ENCODE measurements at regions not wholly inside any gene's neighbourhood (a gene's known extent, or its start where the extent isn't known, plus 50 kb on each side); places are given as distances from the start of the nearest gene placed in this dataset.

DNA sequence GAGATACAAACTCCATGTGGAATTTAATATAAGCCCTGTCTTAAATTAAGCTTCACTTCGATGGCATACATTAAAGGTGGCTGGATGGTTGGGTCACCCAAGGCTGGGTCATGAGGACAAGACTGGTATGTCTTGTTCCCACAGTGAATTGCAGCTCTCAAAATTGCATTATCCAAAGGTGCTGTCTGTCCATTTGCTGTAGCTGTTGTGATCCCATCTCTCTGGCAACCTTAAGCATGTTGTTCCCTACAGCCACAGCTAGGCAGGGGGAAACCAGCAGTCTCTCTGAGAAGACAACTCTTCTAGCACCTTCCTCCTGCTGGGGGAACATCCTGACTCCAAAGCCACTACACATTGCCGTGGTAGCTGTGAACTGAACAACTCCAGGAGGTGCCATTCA is 187.0 kb downstream of the NUAK1 start:
- no peak for DNase-seq
- intact Hi-C loops (cut with micrococcal nuclease): no loop called here
- ATAC-seq (ENCODE audit: low read depth): no peak
- CTCF ChIA-PET: no interaction called here
- TF ChIP-seq, protein P1, sequence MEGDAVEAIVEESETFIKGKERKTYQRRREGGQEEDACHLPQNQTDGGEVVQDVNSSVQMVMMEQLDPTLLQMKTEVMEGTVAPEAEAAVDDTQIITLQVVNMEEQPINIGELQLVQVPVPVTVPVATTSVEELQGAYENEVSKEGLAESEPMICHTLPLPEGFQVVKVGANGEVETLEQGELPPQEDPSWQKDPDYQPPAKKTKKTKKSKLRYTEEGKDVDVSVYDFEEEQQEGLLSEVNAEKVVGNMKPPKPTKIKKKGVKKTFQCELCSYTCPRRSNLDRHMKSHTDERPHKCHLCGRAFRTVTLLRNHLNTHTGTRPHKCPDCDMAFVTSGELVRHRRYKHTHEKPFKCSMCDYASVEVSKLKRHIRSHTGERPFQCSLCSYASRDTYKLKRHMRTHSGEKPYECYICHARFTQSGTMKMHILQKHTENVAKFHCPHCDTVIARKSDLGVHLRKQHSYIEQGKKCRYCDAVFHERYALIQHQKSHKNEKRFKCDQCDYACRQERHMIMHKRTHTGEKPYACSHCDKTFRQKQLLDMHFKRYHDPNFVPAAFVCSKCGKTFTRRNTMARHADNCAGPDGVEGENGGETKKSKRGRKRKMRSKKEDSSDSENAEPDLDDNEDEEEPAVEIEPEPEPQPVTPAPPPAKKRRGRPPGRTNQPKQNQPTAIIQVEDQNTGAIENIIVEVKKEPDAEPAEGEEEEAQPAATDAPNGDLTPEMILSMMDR (IDR thresholded peaks at IDR 0.05): no peak
- Mint-ChIP-seq H3K9me3 (peaks cover 2% of the 10 kb centered on the region), H3K4me3 (no peak overlapping the region), H3K27me3 (no peaks in the 10 kb centered on the region), H3K4me1 (no peaks in the 10 kb centered on the region), H3K36me3 (ENCODE audit: low read depth) (no peaks in the 10 kb centered on the region), H3K27ac (no peak overlapping the region)
- POLR2A ChIA-PET: no interaction called here

DNA sequence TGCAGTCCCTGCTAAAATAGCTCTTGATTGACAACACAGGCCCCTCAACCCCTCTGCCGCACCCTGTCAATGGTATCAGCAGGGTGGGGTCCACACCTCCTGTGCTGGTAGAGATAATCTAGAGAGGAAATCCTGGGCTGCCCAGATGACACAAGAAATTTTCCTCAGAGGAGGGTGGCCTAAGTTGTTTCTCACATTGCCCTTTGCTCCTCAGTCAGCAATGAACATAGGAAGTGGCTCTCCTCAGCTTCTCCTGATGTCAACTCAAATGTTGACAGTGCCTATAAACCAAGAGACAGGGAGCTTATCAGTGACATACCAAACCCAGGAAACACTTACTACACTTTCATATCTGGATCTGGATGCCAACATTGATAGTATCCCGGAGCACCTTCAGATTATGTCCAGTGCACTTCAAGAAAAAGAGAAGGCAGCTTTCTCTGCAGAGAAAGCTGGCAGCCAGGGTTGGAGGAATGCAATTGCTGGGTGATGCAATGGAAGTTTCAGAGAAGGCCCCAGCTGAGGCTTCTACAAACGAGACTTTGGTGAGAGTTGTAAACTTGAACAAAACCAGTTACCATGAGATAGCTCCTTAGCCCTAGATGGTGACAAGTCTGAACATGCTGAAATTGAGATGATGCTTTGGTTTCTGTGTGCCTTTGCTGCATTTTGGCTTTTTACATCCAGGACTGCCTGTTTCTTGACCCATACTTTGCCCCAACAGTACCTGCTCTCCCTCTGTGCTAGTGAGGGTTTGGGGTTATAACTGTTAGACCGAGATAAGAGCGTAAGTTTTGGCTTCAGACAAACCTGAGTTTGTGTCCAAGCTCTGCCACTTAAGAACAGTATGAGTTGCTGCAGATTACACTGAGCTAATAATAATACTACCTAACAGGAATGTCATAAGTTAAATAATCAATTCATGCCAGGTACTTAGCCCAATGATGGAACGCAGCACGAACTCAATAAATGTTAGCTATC is 183.5 kb downstream of the NUAK1 start:
- Mint-ChIP-seq H3K36me3 (ENCODE audit: low read depth) (no peaks in the 10 kb centered on the region), H3K4me3 (no peak overlapping the region), H3K27me3 (peaks cover 1% of the 10 kb centered on the region), H3K9me3 (no peaks in the 10 kb centered on the region), H3K27ac (no peak overlapping the region), H3K4me1 (no peaks in the 10 kb centered on the region)
- ChIA-PET CTCF (no interaction called here), POLR2A (no interaction called here)
- TF ChIP-seq, protein P1 (IDR thresholded peaks at IDR 0.05): no peak
- intact Hi-C loops (cut with micrococcal nuclease): no loop called here
- ATAC-seq (ENCODE audit: low read depth) (no peak), DNase-seq (no peak)

DNA sequence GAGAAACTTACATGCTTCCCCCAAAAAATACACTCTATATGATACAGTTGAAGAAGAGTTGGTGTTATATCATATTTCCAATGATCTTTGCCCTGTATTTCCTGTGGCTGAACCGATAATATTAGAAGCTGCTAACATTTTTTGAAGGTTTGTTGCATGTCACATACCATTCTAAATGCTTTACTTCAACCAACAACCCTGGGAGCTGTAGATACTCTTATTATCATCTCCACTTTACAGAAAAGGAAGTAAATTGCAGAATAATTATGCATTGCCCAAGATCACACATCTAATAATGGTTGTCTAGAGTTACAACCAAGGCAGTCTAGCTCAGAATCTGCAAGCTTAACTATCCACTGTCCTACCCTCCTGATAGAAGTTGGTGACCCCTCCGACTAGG is 182.8 kb downstream of the NUAK1 start:
- intact Hi-C loops (cut with micrococcal nuclease): no loop called here
- H3K4me3 Mint-ChIP-seq: no peak overlapping the region
- H3K9me3 Mint-ChIP-seq: no peaks in the 10 kb centered on the region
- ChIA-PET POLR2A (no interaction called here), CTCF (no interaction called here)
- no peak overlapping the region for H3K27ac Mint-ChIP-seq
- ATAC-seq (ENCODE audit: low read depth) (no peak), DNase-seq (no peak)
- TF ChIP-seq, protein P1 (IDR thresholded peaks at IDR 0.05): no peak
- no peaks in the 10 kb centered on the region for H3K36me3 Mint-ChIP-seq (ENCODE audit: low read depth)
- H3K27me3 Mint-ChIP-seq: peaks cover 1% of the 10 kb centered on the region
- H3K4me1 Mint-ChIP-seq: no peaks in the 10 kb centered on the region

DNA sequence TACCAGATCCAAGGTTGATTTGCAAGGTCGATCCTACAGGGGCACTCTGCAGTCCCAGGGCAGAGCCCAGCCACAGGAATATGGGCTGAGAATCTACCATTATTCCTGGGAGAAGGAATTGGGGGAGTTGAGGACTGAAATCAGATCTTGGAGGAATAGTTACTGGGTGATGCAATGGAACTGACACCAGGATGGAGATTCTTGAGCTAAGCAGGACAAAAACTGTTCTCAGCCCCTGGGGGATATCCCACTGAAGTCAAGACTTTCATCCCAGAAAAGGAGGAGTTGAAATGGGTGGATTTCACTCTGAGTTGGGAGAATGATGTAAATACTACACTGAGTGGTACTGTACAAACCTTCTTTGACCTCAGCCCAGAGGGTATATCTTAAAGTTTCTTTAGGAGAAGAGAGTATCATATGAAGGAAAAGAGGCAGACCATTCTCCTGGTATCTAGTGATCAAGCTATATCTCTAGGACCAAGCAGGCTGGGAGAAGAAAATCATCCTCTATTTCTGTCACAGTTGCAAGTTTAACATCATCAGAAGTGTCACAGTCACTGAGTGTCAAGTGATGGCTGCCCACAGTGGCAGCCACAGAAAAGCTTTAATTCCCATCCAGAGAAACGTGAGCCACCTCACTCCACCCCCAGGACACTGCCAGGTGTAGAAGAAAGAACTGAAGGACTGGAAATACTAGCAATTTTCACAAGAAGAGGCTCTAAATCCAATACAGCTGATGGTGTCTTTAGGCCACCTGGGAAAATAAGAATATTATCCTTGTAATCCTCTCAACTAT is 181.9 kb downstream of the NUAK1 start:
- H3K27me3 Mint-ChIP-seq: peaks cover 1% of the 10 kb centered on the region
- ChIA-PET CTCF (no interaction called here), POLR2A (no interaction called here)
- H3K9me3 Mint-ChIP-seq: no peaks in the 10 kb centered on the region
- H3K27ac Mint-ChIP-seq: no peak overlapping the region
- intact Hi-C loops (cut with micrococcal nuclease): no loop called here
- H3K4me3 Mint-ChIP-seq: no peak overlapping the region
- H3K36me3 Mint-ChIP-seq (ENCODE audit: low read depth): no peaks in the 10 kb centered on the region
- ATAC-seq (ENCODE audit: low read depth) (no peak), DNase-seq (no peak)
- TF ChIP-seq, protein P1 (IDR thresholded peaks at IDR 0.05): no peak
- H3K4me1 Mint-ChIP-seq: no peaks in the 10 kb centered on the region
